ENCODE measurements at regions not wholly inside any gene's neighbourhood (a gene's known extent, or its start where the extent isn't known, plus 50 kb on each side); places are given as distances from the start of the nearest gene placed in this dataset.

GRCh38 chr12:124448241-124448954, 119.0 kb downstream of the NCOR2 start:
- H3K27me3 ChIP-seq (ENCODE audit: insufficient read depth, low read depth, severe bottlenecking), result no peaks in the 10 kb centered on the region
- DNase-seq, result no peak
- no peak overlapping the region for H3K27ac ChIP-seq
- H3K4me3 ChIP-seq (ENCODE audit: low read depth, low read length), result no peak overlapping the region
- peaks cover 90% of the 10 kb centered on the region for H3K36me3 ChIP-seq
- no peaks in the 10 kb centered on the region for H3K9me3 ChIP-seq (ENCODE audit: severe bottlenecking)
- TF ChIP-seq, protein P1, sequence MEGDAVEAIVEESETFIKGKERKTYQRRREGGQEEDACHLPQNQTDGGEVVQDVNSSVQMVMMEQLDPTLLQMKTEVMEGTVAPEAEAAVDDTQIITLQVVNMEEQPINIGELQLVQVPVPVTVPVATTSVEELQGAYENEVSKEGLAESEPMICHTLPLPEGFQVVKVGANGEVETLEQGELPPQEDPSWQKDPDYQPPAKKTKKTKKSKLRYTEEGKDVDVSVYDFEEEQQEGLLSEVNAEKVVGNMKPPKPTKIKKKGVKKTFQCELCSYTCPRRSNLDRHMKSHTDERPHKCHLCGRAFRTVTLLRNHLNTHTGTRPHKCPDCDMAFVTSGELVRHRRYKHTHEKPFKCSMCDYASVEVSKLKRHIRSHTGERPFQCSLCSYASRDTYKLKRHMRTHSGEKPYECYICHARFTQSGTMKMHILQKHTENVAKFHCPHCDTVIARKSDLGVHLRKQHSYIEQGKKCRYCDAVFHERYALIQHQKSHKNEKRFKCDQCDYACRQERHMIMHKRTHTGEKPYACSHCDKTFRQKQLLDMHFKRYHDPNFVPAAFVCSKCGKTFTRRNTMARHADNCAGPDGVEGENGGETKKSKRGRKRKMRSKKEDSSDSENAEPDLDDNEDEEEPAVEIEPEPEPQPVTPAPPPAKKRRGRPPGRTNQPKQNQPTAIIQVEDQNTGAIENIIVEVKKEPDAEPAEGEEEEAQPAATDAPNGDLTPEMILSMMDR (IDR thresholded peaks at IDR 0.05; ENCODE audit: low read depth, low read length), result no peak

- DNase-seq, result no peak
- H3K27ac ChIP-seq, result no peak overlapping the region
- H3K9me3 ChIP-seq (ENCODE audit: severe bottlenecking), result no peaks in the 10 kb centered on the region
- TF ChIP-seq, protein P1 (IDR thresholded peaks at IDR 0.05; ENCODE audit: low read depth, low read length), result no peak
- H3K4me3 ChIP-seq (ENCODE audit: low read depth, low read length), result no peak overlapping the region
- peaks cover 96% of the 10 kb centered on the region for H3K36me3 ChIP-seq
- H3K27me3 ChIP-seq (ENCODE audit: insufficient read depth, low read depth, severe bottlenecking), result no peaks in the 10 kb centered on the region
Observed at GRCh38 chr12:124446364-124446763, 121.0 kb downstream of the NCOR2 start.

GRCh38 chr12:124445826-124446225, 121.6 kb downstream of the NCOR2 start:
- Histone ChIP-seq H3K27ac (no peak overlapping the region), H3K27me3 (ENCODE audit: insufficient read depth, low read depth, severe bottlenecking) (no peaks in the 10 kb centered on the region), H3K36me3 (peaks cover 96% of the 10 kb centered on the region), H3K4me3 (ENCODE audit: low read depth, low read length) (no peak overlapping the region), H3K9me3 (ENCODE audit: severe bottlenecking) (no peaks in the 10 kb centered on the region)
- DNase-seq, result no peak
- TF ChIP-seq, protein P1 (IDR thresholded peaks at IDR 0.05; ENCODE audit: low read depth, low read length), result no peak

DNA sequence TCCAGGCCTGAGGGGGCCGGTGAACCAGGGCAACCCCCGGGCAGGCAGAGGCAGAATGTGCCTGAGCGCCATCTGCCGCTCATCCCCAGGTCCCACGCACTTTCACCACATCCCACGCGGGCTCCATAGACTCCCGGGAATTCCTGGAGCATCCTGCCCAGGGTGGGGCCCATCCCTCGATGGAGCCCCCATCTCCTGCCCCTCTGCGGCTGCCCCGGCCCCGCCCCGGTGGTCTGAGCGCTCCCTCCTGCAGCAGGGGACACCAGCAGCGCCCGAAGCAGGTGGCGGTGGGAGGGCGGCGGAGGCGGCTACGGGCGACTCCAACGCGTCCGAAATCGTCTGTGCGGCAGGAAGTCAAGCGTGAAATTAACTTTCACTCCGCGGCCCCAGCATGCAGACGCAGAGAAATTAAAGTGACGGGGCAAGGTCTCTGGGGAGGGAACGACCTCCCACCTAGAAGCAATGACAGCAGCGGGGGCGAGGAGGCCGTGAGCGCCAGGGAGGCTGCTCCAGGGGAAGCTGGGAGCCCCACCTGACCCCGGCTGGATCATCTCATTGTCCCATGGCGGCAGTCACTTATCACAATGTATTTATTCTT, 122.2 kb downstream of the NCOR2 start:
- no peaks in the 10 kb centered on the region for H3K27me3 ChIP-seq (ENCODE audit: insufficient read depth, low read depth, severe bottlenecking)
- no peaks in the 10 kb centered on the region for H3K9me3 ChIP-seq (ENCODE audit: severe bottlenecking)
- H3K36me3 ChIP-seq, result peaks cover 92% of the 10 kb centered on the region
- TF ChIP-seq, protein P1 (IDR thresholded peaks at IDR 0.05; ENCODE audit: low read depth, low read length), result 0 out of 2 replicates have a peak, but pooled peaks have one; percentile 17
- DNase-seq, result no peak
- H3K4me3 ChIP-seq (ENCODE audit: low read depth, low read length), result no peak overlapping the region
- H3K27ac ChIP-seq, result no peak overlapping the region

DNA sequence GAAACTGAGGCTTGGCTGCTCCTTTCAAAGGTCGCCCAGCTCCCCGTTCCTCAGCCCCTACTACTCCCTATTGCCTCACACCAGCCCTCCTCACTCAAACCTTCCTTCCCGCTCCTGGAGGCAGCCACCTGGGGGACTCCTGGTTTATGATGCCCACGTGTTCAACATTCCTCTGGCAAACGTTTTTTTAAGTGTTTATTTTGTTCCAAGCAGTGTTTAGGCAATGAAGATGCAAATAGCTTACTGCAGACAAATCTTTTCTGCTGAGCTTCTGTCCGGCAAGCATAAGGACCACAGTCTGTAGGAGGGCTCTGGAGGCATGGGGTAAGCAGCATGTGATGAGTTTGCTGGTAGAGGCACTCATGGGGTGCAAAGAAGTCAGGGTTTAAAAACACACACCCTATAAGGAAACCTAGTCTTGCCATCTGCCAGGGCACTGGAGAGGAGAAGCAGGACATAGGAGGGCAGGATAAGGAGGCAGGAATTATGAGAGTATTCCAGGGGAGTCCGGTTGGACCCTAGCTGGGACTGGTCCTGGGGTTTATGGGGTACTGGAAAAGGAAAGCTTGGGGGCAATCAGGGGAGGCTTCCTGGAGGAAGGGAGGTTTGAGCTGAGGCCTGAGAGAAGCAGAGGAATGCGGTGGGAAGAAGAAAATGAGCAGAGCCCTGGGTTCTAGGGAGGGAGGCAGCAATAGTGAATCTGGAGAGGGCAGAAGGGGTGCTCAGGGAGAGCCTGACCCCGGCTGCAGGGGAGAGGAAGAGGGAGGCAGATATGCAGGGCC, 123.3 kb downstream of the NCOR2 start:
- peaks cover 83% of the 10 kb centered on the region for H3K36me3 ChIP-seq
- H3K27ac ChIP-seq, result no peak overlapping the region
- TF ChIP-seq, protein P1 (IDR thresholded peaks at IDR 0.05; ENCODE audit: low read depth, low read length), result no peak

More for the DNA sequence above, 123.3 kb downstream of the NCOR2 start:
- Histone ChIP-seq H3K9me3 (ENCODE audit: severe bottlenecking) (no peaks in the 10 kb centered on the region), H3K27me3 (ENCODE audit: insufficient read depth, low read depth, severe bottlenecking) (no peaks in the 10 kb centered on the region), H3K4me3 (ENCODE audit: low read depth, low read length) (no peak overlapping the region)
- no peak for DNase-seq
